ENCODE measurements at regions not wholly inside any gene's neighbourhood (a gene's known extent, or its start where the extent isn't known, plus 50 kb on each side); places are given as distances from the start of the nearest gene placed in this dataset.
"Not testable (repeated sequence)": the region's sequence is repeated elsewhere in the genome, so short reads cannot be mapped to it uniquely, and the experiment has no call there.

- not testable (repeated sequence) for FAIRE-seq
Measured at GRCh38 chr7:65519751-65520150, 146.1 kb downstream of the ZNF92 start.

- not testable (repeated sequence) for FAIRE-seq
Measured at GRCh38 chr7:65545465-65546161, 172.0 kb downstream of the ZNF92 start.

- not testable (repeated sequence) for FAIRE-seq
Measured at GRCh38 chr7:65549589-65550443, 176.2 kb downstream of the ZNF92 start.

GRCh38 chr7:65550444-65550809 lies 176.8 kb downstream of the ZNF92 start:
- FAIRE-seq, result not testable (repeated sequence)

GRCh38 chr7:65551042-65551441 lies 177.4 kb downstream of the ZNF92 start:
- not testable (repeated sequence) for FAIRE-seq

- FAIRE-seq, result not testable (repeated sequence)
Measured at GRCh38 chr7:65554553-65555476, 181.2 kb downstream of the ZNF92 start.

GRCh38 chr7:65558584-65558983 lies 184.9 kb downstream of the ZNF92 start:
- not testable (repeated sequence) for FAIRE-seq

- FAIRE-seq, result not testable (repeated sequence)
Measured at GRCh38 chr7:65561786-65562372, 188.2 kb downstream of the ZNF92 start.

- not testable (repeated sequence) for FAIRE-seq
Measured at GRCh38 chr7:65562522-65562921, 188.9 kb downstream of the ZNF92 start.

- FAIRE-seq, result not testable (repeated sequence)
Measured at GRCh38 chr7:65563333-65563732, 189.7 kb downstream of the ZNF92 start.

- not testable (repeated sequence) for FAIRE-seq
Measured at GRCh38 chr7:65568226-65568625, 194.6 kb downstream of the ZNF92 start.

GRCh38 chr7:65570990-65571389 lies 197.3 kb downstream of the ZNF92 start:
- FAIRE-seq, result not testable (repeated sequence)

GRCh38 chr7:65572581-65572980 lies 198.9 kb downstream of the ZNF92 start:
- FAIRE-seq, result not testable (repeated sequence)

- not testable (repeated sequence) for FAIRE-seq
Measured at GRCh38 chr7:65576370-65576769, 202.7 kb downstream of the ZNF92 start.

- FAIRE-seq, result not testable (repeated sequence)
Measured at GRCh38 chr7:65582518-65583119, 209.0 kb downstream of the ZNF92 start.

- not testable (repeated sequence) for FAIRE-seq
Measured at GRCh38 chr7:65602495-65602894, 228.8 kb downstream of the ZNF92 start.

- no peak for FAIRE-seq
Measured at GRCh38 chr7:65609131-65609530, 235.5 kb downstream of the ZNF92 start.

- not testable (repeated sequence) for FAIRE-seq
Measured at GRCh38 chr7:65613644-65614289, 240.1 kb downstream of the ZNF92 start.

GRCh38 chr7:65616111-65616510 lies 242.5 kb downstream of the ZNF92 start:
- not testable (repeated sequence) for FAIRE-seq

- not testable (repeated sequence) for FAIRE-seq
Measured at GRCh38 chr7:65620216-65620615, 246.6 kb downstream of the ZNF92 start.

- FAIRE-seq, result peak; percentile 97
Measured at GRCh38 chr7:65621580-65622201, 248.0 kb downstream of the ZNF92 start.
